AG04450 (cell line): ENCODE measurements at regions not wholly inside any gene's neighbourhood (a gene's known extent, or its start where the extent isn't known, plus 50 kb on each side); places are given as distances from the start of the nearest gene placed in this dataset.
"Not testable (repeated sequence)": the region's sequence is repeated elsewhere in the genome, so short reads cannot be mapped to it uniquely, and the experiment has no call there.

Source experiments
- CTCF ChIA-PET: fragments of 300-600, 350-600 bp; formaldehyde crosslinking; extraction: SDS; loops from one replicate; lab custom pipeline; 2022; ENCODE audit warnings: antibody characterized with exemption, inconsistent platforms; lab: Charles Lee
- POLR2A ChIA-PET: fragments of 350-600 bp; formaldehyde crosslinking; extraction: SDS; loops from one replicate; lab custom pipeline; 2021; ENCODE audit warnings: antibody characterized with exemption, inconsistent platforms; lab: Yijun Ruan, JAX
- DNase-seq: peaks from one replicate; pipeline ENCODE4 v3.0.0-alpha.2; 2011; ENCODE audit warnings: low read depth, low spot score
- H3K27ac ChIP-seq: one replicate; pipeline ENCODE4 v1.5.1; 2012; ENCODE audit warnings: low read depth, low read length, control low read depth
- H3K27me3 ChIP-seq: one replicate; pipeline ENCODE4 v1.6.0; 2012; ENCODE audit warnings: low read length; ENCODE audit not compliant: control insufficient read depth, insufficient read depth
- H3K4me3 ChIP-seq: 2 replicates; pipeline ENCODE4 v1.5.1; 2011; ENCODE audit warnings: mild to moderate bottlenecking, low read depth, low read length, control low read depth
- H3K9me3 ChIP-seq: 2 replicates; pipeline ENCODE4 v1.5.1; 2012; ENCODE audit warnings: low read length; ENCODE audit not compliant: control insufficient read depth, insufficient read depth
- TF ChIP-seq, protein P1 (sequence below): IDR thresholded peaks from 2 replicates; pipeline ENCODE4 v1.5.1; 2011; ENCODE audit warnings: low read depth, low read length, control low read depth, inconsistent platforms

DNA sequence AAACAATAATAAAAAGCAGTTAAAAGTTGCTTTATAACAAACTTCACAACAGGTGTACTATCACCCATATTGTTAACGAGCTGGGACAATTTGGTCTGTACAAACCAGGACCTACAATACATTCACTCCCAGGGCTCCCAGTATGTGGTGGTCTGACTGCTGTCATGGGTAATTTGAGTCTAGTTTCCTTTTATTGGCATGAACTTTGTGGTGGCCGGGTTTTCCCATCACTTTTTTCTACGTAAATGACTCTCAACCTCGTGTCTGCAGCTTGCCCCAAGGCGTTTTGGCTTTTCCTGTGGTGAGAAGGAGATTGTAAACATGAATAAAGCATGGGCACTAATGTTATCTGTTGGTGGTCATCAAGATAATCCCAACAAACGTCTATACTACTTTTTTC, 118.7 kb upstream of the CDK6 start:
- H3K4me3 ChIP-seq, result no peak overlapping the region
- TF ChIP-seq, protein P1, sequence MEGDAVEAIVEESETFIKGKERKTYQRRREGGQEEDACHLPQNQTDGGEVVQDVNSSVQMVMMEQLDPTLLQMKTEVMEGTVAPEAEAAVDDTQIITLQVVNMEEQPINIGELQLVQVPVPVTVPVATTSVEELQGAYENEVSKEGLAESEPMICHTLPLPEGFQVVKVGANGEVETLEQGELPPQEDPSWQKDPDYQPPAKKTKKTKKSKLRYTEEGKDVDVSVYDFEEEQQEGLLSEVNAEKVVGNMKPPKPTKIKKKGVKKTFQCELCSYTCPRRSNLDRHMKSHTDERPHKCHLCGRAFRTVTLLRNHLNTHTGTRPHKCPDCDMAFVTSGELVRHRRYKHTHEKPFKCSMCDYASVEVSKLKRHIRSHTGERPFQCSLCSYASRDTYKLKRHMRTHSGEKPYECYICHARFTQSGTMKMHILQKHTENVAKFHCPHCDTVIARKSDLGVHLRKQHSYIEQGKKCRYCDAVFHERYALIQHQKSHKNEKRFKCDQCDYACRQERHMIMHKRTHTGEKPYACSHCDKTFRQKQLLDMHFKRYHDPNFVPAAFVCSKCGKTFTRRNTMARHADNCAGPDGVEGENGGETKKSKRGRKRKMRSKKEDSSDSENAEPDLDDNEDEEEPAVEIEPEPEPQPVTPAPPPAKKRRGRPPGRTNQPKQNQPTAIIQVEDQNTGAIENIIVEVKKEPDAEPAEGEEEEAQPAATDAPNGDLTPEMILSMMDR, result no peak
- no peak for DNase-seq
- ChIA-PET CTCF (no interaction called here), POLR2A (no interaction called here)
- H3K27ac ChIP-seq, result no peak overlapping the region
- H3K9me3 ChIP-seq, result 0 out of 2 replicates have a peak, but pooled peaks cover 3% of the 10 kb centered on the region
- no peaks in the 10 kb centered on the region for H3K27me3 ChIP-seq

- H3K4me3 ChIP-seq, result no peak overlapping the region
- CTCF ChIA-PET, result interaction anchor here (0.6 kb wide), 1 partner anchor 9 kb away, joined by 3 read pairs; no protein-coding TSS in a partner anchor
- TF ChIP-seq, protein P1, result no peak
- H3K27me3 ChIP-seq, result no peaks in the 10 kb centered on the region
- H3K27ac ChIP-seq, result no peak overlapping the region
- H3K9me3 ChIP-seq, result 0 out of 2 replicates have a peak, but pooled peaks cover 3% of the 10 kb centered on the region
- POLR2A ChIA-PET, result no interaction called here
- no peak for DNase-seq
These were observed 117.3 kb upstream of the CDK6 start for GRCh38 chr7:92953657-92954056.

DNA sequence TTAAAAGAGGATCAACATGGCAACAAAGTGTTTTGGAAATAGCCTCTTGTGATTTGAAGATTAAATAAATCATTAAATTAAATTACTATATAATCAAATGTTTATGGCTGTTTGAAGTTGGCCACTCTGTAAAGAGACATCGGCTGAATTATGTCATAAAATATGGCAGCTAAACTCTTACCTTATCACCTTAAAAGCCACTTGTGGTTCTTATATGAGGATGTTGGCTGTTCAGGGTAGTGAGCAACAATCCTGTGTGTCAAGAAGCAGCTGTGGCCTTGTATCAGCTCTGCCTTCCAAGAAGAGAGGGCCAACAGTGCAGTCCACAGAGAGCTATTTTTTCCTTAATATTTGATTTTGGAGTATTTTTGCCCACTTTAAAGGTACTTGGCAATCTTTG, 113.4 kb upstream of the CDK6 start:
- no peaks in the 10 kb centered on the region for H3K9me3 ChIP-seq
- CTCF ChIA-PET, result interaction anchor here (0.7 kb wide), 1 partner anchor 202 kb away, joined by 3 read pairs; no protein-coding TSS in a partner anchor
- POLR2A ChIA-PET, result no interaction called here
- no peak overlapping the region for H3K4me3 ChIP-seq
- no peaks in the 10 kb centered on the region for H3K27me3 ChIP-seq
- TF ChIP-seq, protein P1, result no peak
- DNase-seq, result no peak
- H3K27ac ChIP-seq, result no peak overlapping the region

DNA sequence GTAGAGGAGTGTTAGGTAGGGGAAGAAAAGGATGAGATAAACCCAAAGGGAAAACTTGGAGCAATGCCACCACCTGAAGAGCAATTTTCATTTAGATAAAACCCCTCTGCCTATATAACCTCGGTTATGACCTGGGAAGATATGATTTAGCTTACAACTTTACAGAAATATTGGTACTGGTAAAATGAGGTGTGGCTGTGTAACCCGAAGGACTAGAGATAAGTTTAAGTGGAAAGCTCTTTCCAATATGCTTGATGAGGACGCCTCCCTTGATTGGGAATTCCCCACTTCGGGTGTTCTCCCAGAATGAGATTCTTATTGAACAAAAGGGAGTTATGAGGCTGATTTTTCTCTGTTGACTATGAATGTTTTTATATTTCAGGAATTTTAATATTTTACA, 109.5 kb upstream of the CDK6 start:
- TF ChIP-seq, protein P1, result no peak
- Histone ChIP-seq H3K27ac (no peak overlapping the region), H3K27me3 (no peaks in the 10 kb centered on the region), H3K9me3 (no peaks in the 10 kb centered on the region), H3K4me3 (no peak overlapping the region)
- ChIA-PET CTCF (no interaction called here), POLR2A (no interaction called here)
- DNase-seq, result no peak

DNA sequence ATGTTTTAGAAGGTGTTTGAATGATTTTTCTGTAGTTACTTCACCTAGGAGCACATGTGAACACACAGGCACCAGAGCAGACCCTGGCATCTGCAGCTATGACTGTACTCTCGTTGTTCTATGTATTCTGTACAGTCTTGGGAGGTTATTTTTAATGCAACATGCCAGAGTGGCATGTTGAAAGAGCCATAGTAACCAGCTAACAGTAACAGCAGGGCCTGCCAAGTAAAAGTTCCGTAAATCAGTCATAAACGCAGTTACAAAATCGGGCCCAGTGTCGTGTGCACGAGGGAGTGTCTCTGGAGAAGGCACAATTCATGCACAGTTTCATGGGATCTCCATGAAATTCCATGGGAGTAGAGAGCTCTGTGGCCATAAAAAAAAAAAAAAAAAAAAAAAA, 108.3 kb upstream of the CDK6 start:
- Histone ChIP-seq H3K4me3 (no peak overlapping the region), H3K9me3 (peaks cover 6% of the 10 kb centered on the region; the same call in 1 of the 2 replicates), H3K27me3 (no peaks in the 10 kb centered on the region), H3K27ac (no peak overlapping the region)
- ChIA-PET CTCF (interaction anchor here (0.6 to 0.7 kb wide), 5 partner anchors 18 to 254 kb away, joined by 3 to 11 read pairs (median 5); no protein-coding TSS in a partner anchor), POLR2A (interaction anchor here (0.6 kb wide), 1 partner anchor 249 kb away, joined by 6 read pairs; no protein-coding TSS in a partner anchor)
- DNase-seq, result no peak
- TF ChIP-seq, protein P1, result no peak

DNA sequence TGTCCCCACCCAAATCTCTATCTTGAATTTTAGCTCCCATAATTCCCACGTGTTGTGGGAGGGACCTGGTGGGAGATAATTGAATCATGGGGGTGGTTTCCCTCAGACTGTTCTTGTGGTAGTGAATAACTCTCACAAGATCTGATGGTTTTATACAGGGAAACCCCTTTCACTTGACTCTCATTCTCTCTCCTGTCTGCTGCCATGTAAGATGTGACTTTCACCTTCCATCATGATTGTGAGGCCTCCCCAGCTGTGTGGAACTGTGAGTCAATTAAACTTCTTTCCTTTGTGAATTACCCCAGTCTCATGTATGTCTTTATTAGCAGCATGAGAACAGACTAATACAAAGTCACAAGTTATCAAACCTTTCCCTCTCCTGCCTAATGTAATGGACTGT, 106.3 kb upstream of the CDK6 start:
- CTCF ChIA-PET, POLR2A ChIA-PET, H3K27ac ChIP-seq, H3K27me3 ChIP-seq, DNase-seq, H3K4me3 ChIP-seq, H3K9me3 ChIP-seq: not testable (repeated sequence)
